Aorta (tissue), 5 donors: ENCODE measurements at regions not wholly inside any gene's neighbourhood (a gene's known extent, or its start where the extent isn't known, plus 50 kb on each side); places are given as distances from the start of the nearest gene placed in this dataset.
A peak's percentile ranks its signal among the peaks of the same experiment; 100 is the strongest.

Experiments used
- ATAC-seq: fragments of 200-7000 bp; cut with Tn5 transposase; one replicate; pipeline ENCODE4 v1.9.1; 2022; ENCODE audit warnings: moderate library complexity; ENCODE audit not compliant: low FRiP score
- DNase-seq, 2 donors: peaks; one replicate each; pipeline ENCODE4 v3.0.0-alpha.2; 2020
- H3K27ac ChIP-seq, 2 donors: one replicate each; pipeline ENCODE4 v1.5.1; 2013; ENCODE audit warnings: low read length in 2 of 2, mild to moderate bottlenecking in 2 of 2, moderate library complexity in 2 of 2, control low read depth in 1 of 2, inconsistent platforms in 1 of 2, low read depth in 1 of 2
- H3K27me3 ChIP-seq, 2 donors: one replicate each; pipeline ENCODE4 v1.6.1; 2013; ENCODE audit warnings: control low read depth in 1 of 2, low read length in 1 of 2, mild to moderate bottlenecking in 1 of 2, moderate library complexity in 1 of 2; ENCODE audit not compliant: insufficient read depth in 2 of 2, control insufficient read depth in 1 of 2
- H3K36me3 ChIP-seq, 2 donors: one replicate each; pipeline ENCODE4 v1.6.1; 2013; ENCODE audit warnings: control low read depth in 1 of 2, low read length in 1 of 2, mild to moderate bottlenecking in 1 of 2; ENCODE audit not compliant: insufficient read depth in 2 of 2, control insufficient read depth in 1 of 2
- H3K4me1 ChIP-seq, 2 donors: one replicate each; pipeline ENCODE4 v1.6.1; 2013; ENCODE audit warnings: low read length in 2 of 2, control low read depth in 1 of 2, mild to moderate bottlenecking in 1 of 2, moderate library complexity in 1 of 2; ENCODE audit not compliant: insufficient read depth in 2 of 2, control insufficient read depth in 1 of 2
- H3K4me3 ChIP-seq, 2 donors: one replicate each; pipeline ENCODE4 v1.5.1; 2013; ENCODE audit warnings: low read length in 2 of 2, control low read depth in 1 of 2, mild to moderate bottlenecking in 1 of 2
- H3K9me3 ChIP-seq: one replicate; pipeline ENCODE4 v1.6.1; 2013; ENCODE audit warnings: mild to moderate bottlenecking, low read length; ENCODE audit not compliant: control insufficient read depth
- WGBS, 2 donors: extraction: QIAGEN DNeasy Blood & Tissue Kit; methylation state at CpG; one replicate each; pipeline ENCODE4 v1.1.7; 2013; 5-methylcytosine and 5-hydroxymethylcytosine counted together
- intact Hi-C, 2 donors: fragments of 100-400 bp; cut with DNase I; formaldehyde crosslinking; loops; one replicate each; pipeline versions ENCODE4 v1.14.2 to v1.15.0; 2022
- donor health status: healthy with polysubstance abuse.
- donor health status: Bipolar disorder and iron deficiency.
- donor health status: DM: no; HTN: no; CAD: no.
- donor health status: DM: no; HTN: no; CAD: no.
- donor health status: DM: yes; HTN: yes; CAD: no.

GRCh38 chr6:14716499-14717146 lies 529.2 kb upstream of the JARID2 start:
- intact Hi-C loops = no loop called here
- ATAC-seq = no peak
- Histone ChIP-seq H3K4me3 (no peak overlapping the region), H3K36me3 (no peaks in the 10 kb centered on the region), H3K27me3 (no peaks in the 10 kb centered on the region), H3K9me3 (no peaks in the 10 kb centered on the region), H3K4me1 (no peaks in the 10 kb centered on the region), H3K27ac (no peak overlapping the region)
- no peak for DNase-seq
- 95 to 97% methylated on average over 9 of the region's 9 CpGs for WGBS, 2 donors

GRCh38 chr6:14717307-14717706 lies 528.6 kb upstream of the JARID2 start:
- Histone ChIP-seq H3K9me3 (no peaks in the 10 kb centered on the region), H3K4me3 (no peak overlapping the region), H3K4me1 (no peaks in the 10 kb centered on the region), H3K36me3 (no peaks in the 10 kb centered on the region), H3K27me3 (no peaks in the 10 kb centered on the region), H3K27ac (no peak overlapping the region)
- no peak for ATAC-seq
- no peak for DNase-seq
- 91 to 94% methylated on average over 3 of the region's 3 CpGs for WGBS, 2 donors
- intact Hi-C loops = no loop called here

GRCh38 chr6:14718861-14719260 lies 527.0 kb upstream of the JARID2 start:
- Histone ChIP-seq H3K27me3 (no peaks in the 10 kb centered on the region), H3K27ac (no peak overlapping the region), H3K36me3 (no peaks in the 10 kb centered on the region), H3K9me3 (no peaks in the 10 kb centered on the region), H3K4me1 (no peaks in the 10 kb centered on the region), H3K4me3 (no peak overlapping the region)
- DNase-seq (no peak), ATAC-seq (no peak)
- intact Hi-C loops = no loop called here
- WGBS, 2 donors = 58 to 73% methylated on average over 4 of the region's 4 CpGs

GRCh38 chr6:14719270-14719669 lies 526.6 kb upstream of the JARID2 start:
- intact Hi-C loops = no loop called here
- Histone ChIP-seq H3K4me3 (no peak overlapping the region), H3K36me3 (no peaks in the 10 kb centered on the region), H3K27me3 (no peaks in the 10 kb centered on the region), H3K27ac (no peak overlapping the region), H3K4me1 (no peaks in the 10 kb centered on the region), H3K9me3 (no peaks in the 10 kb centered on the region)
- 85 to 89% methylated on average over 7 of the region's 7 CpGs for WGBS, 2 donors
- ATAC-seq = no peak
- no peak for DNase-seq

GRCh38 chr6:14720411-14721102 lies 525.3 kb upstream of the JARID2 start:
- Histone ChIP-seq H3K27me3 (no peaks in the 10 kb centered on the region), H3K4me3 (no peak overlapping the region), H3K4me1 (no peaks in the 10 kb centered on the region), H3K27ac (no peak overlapping the region), H3K36me3 (no peaks in the 10 kb centered on the region), H3K9me3 (no peaks in the 10 kb centered on the region)
- no peak for ATAC-seq
- DNase-seq = no peak
- WGBS, 2 donors = 24 to 25% methylated on average over 1 of the region's 1 CpG
- intact Hi-C loops = no loop called here

GRCh38 chr6:14721103-14721758 lies 524.6 kb upstream of the JARID2 start:
- Histone ChIP-seq H3K4me3 (no peak overlapping the region), H3K27ac (no peak overlapping the region), H3K27me3 (no peaks in the 10 kb centered on the region), H3K9me3 (no peaks in the 10 kb centered on the region), H3K36me3 (no peaks in the 10 kb centered on the region), H3K4me1 (no peaks in the 10 kb centered on the region)
- ATAC-seq (peak; percentile 46), DNase-seq (no peak)
- intact Hi-C loops = no loop called here
- WGBS, 2 donors = 61 to 70% methylated on average over 9 of the region's 9 CpGs

GRCh38 chr6:14722001-14722562 lies 523.8 kb upstream of the JARID2 start:
- Histone ChIP-seq H3K4me3 (no peak overlapping the region), H3K4me1 (no peaks in the 10 kb centered on the region), H3K36me3 (no peaks in the 10 kb centered on the region), H3K27ac (no peak overlapping the region), H3K9me3 (no peaks in the 10 kb centered on the region), H3K27me3 (no peaks in the 10 kb centered on the region)
- ATAC-seq (no peak), DNase-seq (no peak)
- WGBS, 2 donors = 66 to 81% methylated on average over 2 of the region's 2 CpGs
- intact Hi-C loops = no loop called here

- no peak for DNase-seq
- no peaks in the 10 kb centered on the region for H3K27me3 ChIP-seq
- H3K4me1 ChIP-seq = no peaks in the 10 kb centered on the region
- H3K27ac ChIP-seq = no peak overlapping the region
- no peaks in the 10 kb centered on the region for H3K9me3 ChIP-seq
- ATAC-seq = no peak
- no peaks in the 10 kb centered on the region for H3K36me3 ChIP-seq
- WGBS, 2 donors = 83 to 91% methylated on average over 9 of the region's 9 CpGs
- no peak overlapping the region for H3K4me3 ChIP-seq
- intact Hi-C loops = no loop called here
These were observed 523.2 kb upstream of the JARID2 start for GRCh38 chr6:14722704-14723103.
